ENCODE measurements at regions not wholly inside any gene's neighbourhood (a gene's known extent, or its start where the extent isn't known, plus 50 kb on each side); places are given as distances from the start of the nearest gene placed in this dataset.

DNA sequence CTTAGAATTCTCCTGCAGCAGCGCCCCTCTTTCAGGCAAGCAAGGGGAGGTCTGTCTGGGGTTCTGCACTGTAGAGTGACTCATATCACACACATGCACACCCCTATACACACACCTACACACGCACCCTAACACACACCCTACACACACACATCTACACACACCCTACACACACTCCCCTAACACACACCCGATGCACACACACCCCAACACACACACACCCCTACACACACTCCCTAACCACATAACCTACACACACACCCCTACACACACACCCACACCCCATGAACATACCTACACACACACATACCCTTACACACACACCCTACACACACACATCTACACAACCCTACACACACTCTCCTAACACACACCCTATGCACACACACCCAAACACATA is 493.2 kb downstream of the IRS2 start:
- TF ChIP-seq, protein P1, sequence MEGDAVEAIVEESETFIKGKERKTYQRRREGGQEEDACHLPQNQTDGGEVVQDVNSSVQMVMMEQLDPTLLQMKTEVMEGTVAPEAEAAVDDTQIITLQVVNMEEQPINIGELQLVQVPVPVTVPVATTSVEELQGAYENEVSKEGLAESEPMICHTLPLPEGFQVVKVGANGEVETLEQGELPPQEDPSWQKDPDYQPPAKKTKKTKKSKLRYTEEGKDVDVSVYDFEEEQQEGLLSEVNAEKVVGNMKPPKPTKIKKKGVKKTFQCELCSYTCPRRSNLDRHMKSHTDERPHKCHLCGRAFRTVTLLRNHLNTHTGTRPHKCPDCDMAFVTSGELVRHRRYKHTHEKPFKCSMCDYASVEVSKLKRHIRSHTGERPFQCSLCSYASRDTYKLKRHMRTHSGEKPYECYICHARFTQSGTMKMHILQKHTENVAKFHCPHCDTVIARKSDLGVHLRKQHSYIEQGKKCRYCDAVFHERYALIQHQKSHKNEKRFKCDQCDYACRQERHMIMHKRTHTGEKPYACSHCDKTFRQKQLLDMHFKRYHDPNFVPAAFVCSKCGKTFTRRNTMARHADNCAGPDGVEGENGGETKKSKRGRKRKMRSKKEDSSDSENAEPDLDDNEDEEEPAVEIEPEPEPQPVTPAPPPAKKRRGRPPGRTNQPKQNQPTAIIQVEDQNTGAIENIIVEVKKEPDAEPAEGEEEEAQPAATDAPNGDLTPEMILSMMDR (conservative IDR thresholded peaks at IDR 0.05) = no peak

DNA sequence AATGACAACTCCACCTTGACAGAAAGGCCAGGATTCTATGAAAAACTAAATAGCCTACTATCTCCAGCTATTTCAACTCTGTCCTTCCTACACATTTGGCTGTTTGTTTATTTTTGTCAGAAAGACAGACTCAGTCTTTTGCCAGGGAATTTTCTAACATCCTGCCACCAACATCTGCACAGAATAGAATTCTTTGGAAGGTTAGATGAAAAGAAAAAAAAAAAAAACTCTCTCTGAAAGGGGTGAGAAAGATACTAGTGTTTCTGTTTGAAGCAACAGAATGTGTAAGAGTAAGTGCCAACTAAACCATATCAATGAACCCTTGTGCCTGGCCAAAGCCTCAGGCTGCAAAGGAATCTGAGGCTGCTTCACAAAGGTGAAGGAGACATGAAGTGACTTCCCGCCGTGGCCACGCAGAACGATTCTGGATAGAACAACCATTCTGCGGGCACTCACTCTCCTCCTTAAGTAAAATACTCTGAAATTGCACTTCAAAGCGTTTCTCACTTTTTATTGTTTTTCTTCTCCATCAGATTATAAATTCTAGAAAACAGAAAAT is 498.2 kb downstream of the IRS2 start:
- H3K27ac ChIP-seq = no peak overlapping the region
- TF ChIP-seq, protein P1 (conservative IDR thresholded peaks at IDR 0.05) = no peak

More for the DNA sequence above, 493.2 kb downstream of the IRS2 start:
- H3K27ac ChIP-seq = no peak overlapping the region

DNA sequence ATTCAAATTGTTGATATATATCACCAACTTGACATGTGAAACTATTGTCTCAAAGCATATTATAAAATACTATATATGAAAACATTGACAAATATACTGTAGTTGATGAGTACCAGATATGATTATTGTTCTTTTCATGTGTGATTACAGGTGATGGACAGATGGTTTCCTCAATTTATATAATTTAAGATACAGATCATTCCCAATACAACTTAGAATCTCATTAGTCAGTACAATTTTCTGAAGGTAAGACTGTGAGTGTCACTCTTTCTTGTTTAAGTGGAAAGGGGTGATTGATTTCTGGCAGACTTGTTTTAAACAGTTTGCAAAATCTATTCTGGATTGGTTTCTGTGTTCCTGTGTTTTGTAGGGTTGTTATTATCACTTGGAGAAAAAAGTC is 498.8 kb downstream of the IRS2 start:
- H3K27ac ChIP-seq = no peak overlapping the region
- TF ChIP-seq, protein P1 (conservative IDR thresholded peaks at IDR 0.05) = no peak

DNA sequence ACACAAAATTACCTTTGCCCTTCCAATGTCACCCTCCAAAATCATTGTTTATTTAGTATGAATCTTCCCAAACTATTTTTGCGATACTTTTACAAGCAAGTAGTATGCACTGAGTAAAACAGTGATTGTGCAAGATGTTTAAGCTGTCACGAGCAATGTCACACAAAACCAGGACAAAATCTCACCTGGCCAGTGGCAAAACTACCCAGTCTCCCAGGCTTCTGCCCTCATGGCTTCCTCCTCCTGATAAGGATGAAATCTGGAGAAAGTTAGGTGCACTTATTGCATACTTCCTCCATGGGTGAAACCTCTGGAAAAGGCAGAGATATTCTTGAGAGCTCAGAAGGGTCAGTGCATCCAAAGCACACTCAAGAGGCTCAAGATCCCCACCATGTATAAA is 500.8 kb downstream of the IRS2 start:
- TF ChIP-seq, protein P1 (conservative IDR thresholded peaks at IDR 0.05) = no peak
- no peak overlapping the region for H3K27ac ChIP-seq

DNA sequence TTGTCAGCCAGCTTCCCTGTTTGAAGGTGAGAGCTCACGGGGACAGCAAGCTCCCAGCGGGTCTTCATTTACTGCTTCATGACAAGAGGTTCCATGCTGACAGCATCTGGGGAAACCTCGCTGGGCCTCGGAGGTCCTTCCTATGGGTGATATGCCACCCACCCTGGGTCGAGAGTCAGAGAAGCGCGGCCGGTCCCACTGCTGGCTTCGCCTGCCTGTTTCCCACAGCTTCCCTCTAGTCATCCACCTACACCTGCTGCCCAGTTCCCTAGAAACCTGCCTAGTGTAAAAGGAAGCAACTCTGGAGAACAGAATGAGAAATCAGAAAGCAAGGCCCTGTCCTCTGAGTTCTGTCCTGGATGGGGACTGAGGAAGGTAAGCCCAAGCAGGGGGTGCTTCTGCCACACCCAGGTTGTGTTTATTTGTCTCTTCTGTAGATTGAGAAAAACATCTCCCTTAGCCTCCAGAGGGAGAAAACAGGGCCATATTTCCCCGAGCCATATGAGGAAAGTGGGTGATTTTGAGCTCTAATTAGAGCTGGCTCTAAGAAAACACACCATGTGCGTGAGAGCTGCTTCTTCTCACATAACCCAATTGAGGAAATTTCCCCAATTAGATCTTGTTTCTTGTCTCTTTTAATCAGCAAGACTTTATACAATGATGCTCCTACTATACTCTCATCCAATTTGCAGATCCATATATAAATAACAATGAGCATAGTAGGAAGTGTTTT is 504.3 kb downstream of the IRS2 start:
- no peak overlapping the region for H3K27ac ChIP-seq
- TF ChIP-seq, protein P1 (conservative IDR thresholded peaks at IDR 0.05) = no peak

DNA sequence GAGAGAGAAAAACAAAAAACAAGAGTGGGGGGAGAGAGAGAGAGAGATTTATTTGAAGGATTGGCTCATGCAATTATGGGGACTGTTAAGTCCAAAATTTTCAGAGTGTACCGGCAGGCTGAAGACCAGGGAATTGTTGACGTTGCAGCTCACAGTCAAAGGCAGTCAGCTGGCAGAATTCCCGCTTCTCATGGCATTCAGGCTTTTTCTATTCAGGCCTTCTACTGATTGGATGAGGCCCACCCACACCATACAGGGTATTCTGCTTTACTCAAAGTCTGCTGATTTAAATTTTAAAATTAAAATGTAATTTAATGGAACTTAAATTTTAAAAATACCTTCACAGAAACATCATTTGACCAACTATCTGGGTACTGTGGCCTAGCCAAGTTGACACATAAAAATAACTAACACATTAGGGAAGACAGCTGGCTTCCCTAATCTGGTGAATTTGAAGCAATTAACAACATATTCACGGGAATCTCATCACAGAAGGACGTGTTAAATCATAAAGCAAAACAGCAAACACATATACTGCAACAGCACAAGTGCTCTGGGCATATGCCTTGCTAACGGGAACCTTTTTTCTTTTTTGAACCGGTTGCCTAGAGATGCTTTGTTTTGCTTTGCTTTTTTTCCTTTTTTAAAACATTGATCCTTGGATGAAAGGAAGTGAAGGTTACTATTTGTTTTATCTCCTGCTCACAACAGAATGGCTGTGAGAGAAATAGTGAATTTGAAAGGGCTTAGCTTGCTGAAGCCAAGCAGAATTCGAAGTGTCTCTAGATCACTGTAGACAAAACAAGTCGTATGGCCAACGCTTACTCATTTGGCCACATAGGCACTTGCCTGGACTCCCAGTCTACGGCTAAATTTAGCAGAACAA is 505.1 kb downstream of the IRS2 start:
- H3K27ac ChIP-seq = no peak overlapping the region
- TF ChIP-seq, protein P1 (conservative IDR thresholded peaks at IDR 0.05) = no peak

DNA sequence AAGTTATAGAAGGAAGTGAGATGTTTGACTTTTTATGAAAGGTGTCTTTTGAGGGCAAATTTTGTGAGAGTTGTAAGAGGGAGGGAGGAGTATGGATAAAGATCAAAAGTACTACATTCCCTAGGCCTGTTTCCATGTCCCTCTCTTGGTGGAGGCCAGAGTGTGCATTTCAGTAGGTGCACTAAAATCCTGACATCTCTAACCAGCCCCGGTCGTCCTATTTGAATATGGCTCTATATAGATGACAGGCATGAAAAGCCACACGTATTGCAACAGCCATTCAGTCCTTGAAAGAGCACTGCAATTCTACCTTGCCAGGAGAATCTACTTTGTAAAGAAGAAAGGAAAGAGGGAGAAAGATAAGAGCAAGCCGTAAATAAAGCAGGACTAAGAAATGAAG is 510.1 kb downstream of the IRS2 start:
- TF ChIP-seq, protein P1 (conservative IDR thresholded peaks at IDR 0.05) = no peak; the same call in 1 of the 2 replicates
- H3K27ac ChIP-seq = peak overlapping the region; percentile 19
